Activated CD4-positive, alpha-beta T cell treated with anti-CD3 and anti-CD28 coated beads, Interleukin-2, amount 50 U/mL, for 48 hours (primary cell): ENCODE measurements at regions not wholly inside any gene's neighbourhood (a gene's known extent, or its start where the extent isn't known, plus 50 kb on each side); places are given as distances from the start of the nearest gene placed in this dataset.

Experiments
- DNase-seq, 2 experiments: peaks; one replicate each; pipeline ENCODE4 v3.0.0-alpha.2; 2020

GRCh38 chr9:119986205-119986604 is 593.8 kb downstream of the CDK5RAP2 start:
- no peak for DNase-seq

GRCh38 chr9:119974026-119974425 is 604.8 kb upstream of the BRINP1 start:
- no peak for DNase-seq

- DNase-seq, result peak; percentile 47 to 61
Measured at GRCh38 chr9:119968836-119969707, 599.8 kb upstream of the BRINP1 start.

- DNase-seq, result no peak
Measured at GRCh38 chr9:119967867-119968535, 598.8 kb upstream of the BRINP1 start.

- no peak for DNase-seq
Measured at GRCh38 chr9:119963798-119964372, 594.6 kb upstream of the BRINP1 start.

GRCh38 chr9:119963258-119963797 is 594.1 kb upstream of the BRINP1 start:
- no peak for DNase-seq

- DNase-seq, result peak; percentile 9 to 12
Measured at GRCh38 chr9:119961774-119962424, 592.7 kb upstream of the BRINP1 start.

- DNase-seq, result no peak
Measured at GRCh38 chr9:119959846-119960545, 590.8 kb upstream of the BRINP1 start.

GRCh38 chr9:119956111-119956510 is 586.9 kb upstream of the BRINP1 start:
- no peak for DNase-seq

GRCh38 chr9:119955276-119955675 is 586.0 kb upstream of the BRINP1 start:
- no peak for DNase-seq

GRCh38 chr9:119951591-119951990 is 582.4 kb upstream of the BRINP1 start:
- DNase-seq, result no peak

- DNase-seq, result no peak
Measured at GRCh38 chr9:119951090-119951489, 581.9 kb upstream of the BRINP1 start.

- DNase-seq, result no peak
Measured at GRCh38 chr9:119945686-119946085, 576.5 kb upstream of the BRINP1 start.

- no peak for DNase-seq
Measured at GRCh38 chr9:119941091-119941490, 571.9 kb upstream of the BRINP1 start.

GRCh38 chr9:119938871-119939270 is 569.6 kb upstream of the BRINP1 start:
- no peak for DNase-seq

- DNase-seq, result no peak
Measured at GRCh38 chr9:119934497-119934896, 565.3 kb upstream of the BRINP1 start.

- no peak for DNase-seq
Measured at GRCh38 chr9:119933191-119933590, 564.0 kb upstream of the BRINP1 start.

GRCh38 chr9:119924736-119925135 is 555.5 kb upstream of the BRINP1 start:
- no peak for DNase-seq

GRCh38 chr9:119917175-119917574 is 547.9 kb upstream of the BRINP1 start:
- DNase-seq, result no peak

GRCh38 chr9:119907056-119907455 is 537.8 kb upstream of the BRINP1 start:
- DNase-seq, result no peak

- DNase-seq, result no peak
Measured at GRCh38 chr9:119905724-119906123, 536.5 kb upstream of the BRINP1 start.

- no peak for DNase-seq
Measured at GRCh38 chr9:119903851-119904250, 534.6 kb upstream of the BRINP1 start.
